ENCODE measurements at regions not wholly inside any gene's neighbourhood (a gene's known extent, or its start where the extent isn't known, plus 50 kb on each side); places are given as distances from the start of the nearest gene placed in this dataset.

- no peak for TF ChIP-seq CTCF (IDR thresholded peaks at IDR 0.05; ENCODE audit: insufficient read depth, low read length, poor library complexity, severe bottlenecking)
- no peak for DNase-seq (ENCODE audit: extremely low read depth, insufficient read length)
- no peaks in the 10 kb centered on the region for H3K27me3 ChIP-seq (replicated peaks; ENCODE audit: control insufficient read depth, insufficient read depth, low read length)
- no peak overlapping the region for H3K4me3 ChIP-seq (replicated peaks; ENCODE audit: low read depth, low read length)
- H3K36me3 ChIP-seq (ENCODE audit: control insufficient read depth, insufficient read depth, low read length): no peaks in the 10 kb centered on the region
These were observed 371.7 kb upstream of the KITLG start for GRCh38 chr12:88951860-88952561.

- no peak for TF ChIP-seq CTCF (IDR thresholded peaks at IDR 0.05; ENCODE audit: insufficient read depth, low read length, poor library complexity, severe bottlenecking)
- no peaks in the 10 kb centered on the region for H3K27me3 ChIP-seq (replicated peaks; ENCODE audit: control insufficient read depth, insufficient read depth, low read length)
- DNase-seq (ENCODE audit: extremely low read depth, insufficient read length): no peak
- H3K36me3 ChIP-seq (ENCODE audit: control insufficient read depth, insufficient read depth, low read length): no peaks in the 10 kb centered on the region
- H3K4me3 ChIP-seq (replicated peaks; ENCODE audit: low read depth, low read length): no peak overlapping the region
These were observed 370.9 kb upstream of the KITLG start for GRCh38 chr12:88951177-88951576.

- peak; percentile 17 for TF ChIP-seq CTCF (IDR thresholded peaks at IDR 0.05; ENCODE audit: insufficient read depth, low read length, poor library complexity, severe bottlenecking)
- no peak for DNase-seq (ENCODE audit: extremely low read depth, insufficient read length)
- H3K27me3 ChIP-seq (replicated peaks; ENCODE audit: control insufficient read depth, insufficient read depth, low read length): no peaks in the 10 kb centered on the region
- no peaks in the 10 kb centered on the region for H3K36me3 ChIP-seq (ENCODE audit: control insufficient read depth, insufficient read depth, low read length)
- H3K4me3 ChIP-seq (replicated peaks; ENCODE audit: low read depth, low read length): no peak overlapping the region
These were observed 367.3 kb upstream of the KITLG start for GRCh38 chr12:88947486-88948043.

GRCh38 chr12:88946372-88946997 is 366.2 kb upstream of the KITLG start:
- TF ChIP-seq CTCF (IDR thresholded peaks at IDR 0.05; ENCODE audit: insufficient read depth, low read length, poor library complexity, severe bottlenecking): no peak
- peak; percentile 11 for DNase-seq (ENCODE audit: extremely low read depth, insufficient read length)
- no peaks in the 10 kb centered on the region for H3K27me3 ChIP-seq (replicated peaks; ENCODE audit: control insufficient read depth, insufficient read depth, low read length)
- H3K36me3 ChIP-seq (ENCODE audit: control insufficient read depth, insufficient read depth, low read length): no peaks in the 10 kb centered on the region
- H3K4me3 ChIP-seq (replicated peaks; ENCODE audit: low read depth, low read length): no peak overlapping the region

- H3K4me3 ChIP-seq (replicated peaks; ENCODE audit: low read depth, low read length): no peak overlapping the region
- no peaks in the 10 kb centered on the region for H3K27me3 ChIP-seq (replicated peaks; ENCODE audit: control insufficient read depth, insufficient read depth, low read length)
- H3K36me3 ChIP-seq (ENCODE audit: control insufficient read depth, insufficient read depth, low read length): no peaks in the 10 kb centered on the region
- DNase-seq (ENCODE audit: extremely low read depth, insufficient read length): no peak
- no peak for TF ChIP-seq CTCF (IDR thresholded peaks at IDR 0.05; ENCODE audit: insufficient read depth, low read length, poor library complexity, severe bottlenecking)
These were observed 364.9 kb upstream of the KITLG start for GRCh38 chr12:88945051-88945732.

Data from GM06990 (cell line).